ENCODE measurements at regions not wholly inside any gene's neighbourhood (a gene's known extent, or its start where the extent isn't known, plus 50 kb on each side); places are given as distances from the start of the nearest gene placed in this dataset.

DNA sequence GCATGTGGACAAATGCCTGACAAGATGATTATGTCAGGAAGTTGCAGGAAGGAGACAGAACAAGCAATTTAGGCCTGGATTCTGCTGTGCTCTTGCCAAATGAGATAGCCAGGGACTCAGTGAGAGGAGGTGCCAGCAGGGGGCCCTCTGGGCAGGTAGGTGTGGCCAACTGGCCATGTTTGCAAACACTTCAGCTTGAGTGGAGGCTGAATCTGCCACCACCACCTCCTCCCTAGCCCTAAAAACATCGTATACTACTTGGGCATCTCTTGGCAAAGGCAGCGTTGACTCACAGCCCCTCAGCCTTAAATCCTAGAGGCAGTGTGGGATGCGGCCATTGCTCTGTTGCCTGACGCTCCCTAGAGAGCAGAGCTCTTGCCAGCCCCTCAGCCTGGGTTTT is 95.1 kb upstream of the PLET1 start:
- DNase-seq, result peak; percentile 6
- Mint-ChIP-seq H3K4me1 (ENCODE audit: low read depth) (peaks cover 5% of the 10 kb centered on the region), H3K9me3 (no peaks in the 10 kb centered on the region), H3K36me3 (ENCODE audit: low read depth) (no peaks in the 10 kb centered on the region), H3K27me3 (ENCODE audit: insufficient read depth) (no peaks in the 10 kb centered on the region; the same call in 1 of the 2 replicates), H3K4me3 (no peak overlapping the region), H3K27ac (no peak overlapping the region)
- TF ChIP-seq, protein P1, sequence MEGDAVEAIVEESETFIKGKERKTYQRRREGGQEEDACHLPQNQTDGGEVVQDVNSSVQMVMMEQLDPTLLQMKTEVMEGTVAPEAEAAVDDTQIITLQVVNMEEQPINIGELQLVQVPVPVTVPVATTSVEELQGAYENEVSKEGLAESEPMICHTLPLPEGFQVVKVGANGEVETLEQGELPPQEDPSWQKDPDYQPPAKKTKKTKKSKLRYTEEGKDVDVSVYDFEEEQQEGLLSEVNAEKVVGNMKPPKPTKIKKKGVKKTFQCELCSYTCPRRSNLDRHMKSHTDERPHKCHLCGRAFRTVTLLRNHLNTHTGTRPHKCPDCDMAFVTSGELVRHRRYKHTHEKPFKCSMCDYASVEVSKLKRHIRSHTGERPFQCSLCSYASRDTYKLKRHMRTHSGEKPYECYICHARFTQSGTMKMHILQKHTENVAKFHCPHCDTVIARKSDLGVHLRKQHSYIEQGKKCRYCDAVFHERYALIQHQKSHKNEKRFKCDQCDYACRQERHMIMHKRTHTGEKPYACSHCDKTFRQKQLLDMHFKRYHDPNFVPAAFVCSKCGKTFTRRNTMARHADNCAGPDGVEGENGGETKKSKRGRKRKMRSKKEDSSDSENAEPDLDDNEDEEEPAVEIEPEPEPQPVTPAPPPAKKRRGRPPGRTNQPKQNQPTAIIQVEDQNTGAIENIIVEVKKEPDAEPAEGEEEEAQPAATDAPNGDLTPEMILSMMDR (IDR thresholded peaks at IDR 0.05), result peak; percentile 66

DNA sequence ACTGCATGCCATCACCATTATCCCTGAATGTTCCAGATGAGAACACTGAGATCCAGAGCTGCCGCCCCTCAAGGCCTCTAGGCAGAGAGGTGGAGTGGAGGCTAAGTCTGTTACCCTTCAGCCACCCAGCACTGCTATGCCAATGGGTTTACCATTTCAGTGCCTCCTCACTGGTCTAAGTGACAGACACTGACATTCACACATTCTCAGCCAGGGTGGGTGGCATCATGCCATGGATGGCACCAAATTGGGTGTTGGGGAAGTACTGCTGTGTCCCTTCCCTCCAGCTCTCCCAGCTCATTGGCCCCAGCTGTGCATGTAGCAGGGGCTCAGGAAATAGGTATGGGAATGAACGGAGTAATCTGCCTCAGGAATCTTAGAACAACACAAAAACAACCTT is 96.8 kb upstream of the PLET1 start:
- DNase-seq, result no peak
- TF ChIP-seq, protein P1 (IDR thresholded peaks at IDR 0.05), result no peak
- H3K9me3 Mint-ChIP-seq, result no peaks in the 10 kb centered on the region
- H3K4me1 Mint-ChIP-seq (ENCODE audit: low read depth), result peaks cover 10% of the 10 kb centered on the region
- no peaks in the 10 kb centered on the region for H3K36me3 Mint-ChIP-seq (ENCODE audit: low read depth)
- no peak overlapping the region for H3K4me3 Mint-ChIP-seq
- no peak overlapping the region for H3K27ac Mint-ChIP-seq
- no peaks in the 10 kb centered on the region; the same call in 1 of the 2 replicates for H3K27me3 Mint-ChIP-seq (ENCODE audit: insufficient read depth)

DNA sequence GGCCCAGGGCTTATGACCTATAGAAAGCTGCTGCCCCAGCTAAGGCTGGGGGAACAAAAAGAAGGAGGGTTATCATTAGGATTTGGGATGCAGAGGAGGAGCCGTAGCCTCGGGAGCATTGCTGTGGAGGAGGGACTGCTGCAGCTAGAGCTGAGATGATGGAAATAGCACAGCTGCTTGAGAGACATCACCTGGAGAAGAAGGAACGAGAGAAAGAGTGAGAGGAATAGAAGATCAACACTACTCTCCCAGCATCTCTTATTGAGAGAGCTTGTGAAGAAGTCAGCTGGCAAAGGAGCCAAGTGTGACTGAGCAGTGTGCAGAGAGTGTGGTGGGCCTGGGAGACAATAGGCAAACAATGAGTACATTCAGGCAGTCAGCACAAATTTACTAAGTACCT is 100.7 kb upstream of the PLET1 start:
- DNase-seq, result no peak
- no peaks in the 10 kb centered on the region for H3K36me3 Mint-ChIP-seq (ENCODE audit: low read depth)
- H3K27me3 Mint-ChIP-seq (ENCODE audit: insufficient read depth), result no peaks in the 10 kb centered on the region; the same call in 1 of the 2 replicates
- H3K27ac Mint-ChIP-seq, result no peak overlapping the region
- H3K9me3 Mint-ChIP-seq, result no peaks in the 10 kb centered on the region
- peaks cover 40% of the 10 kb centered on the region for H3K4me1 Mint-ChIP-seq (ENCODE audit: low read depth)
- TF ChIP-seq, protein P1 (IDR thresholded peaks at IDR 0.05), result no peak
- no peak overlapping the region for H3K4me3 Mint-ChIP-seq

DNA sequence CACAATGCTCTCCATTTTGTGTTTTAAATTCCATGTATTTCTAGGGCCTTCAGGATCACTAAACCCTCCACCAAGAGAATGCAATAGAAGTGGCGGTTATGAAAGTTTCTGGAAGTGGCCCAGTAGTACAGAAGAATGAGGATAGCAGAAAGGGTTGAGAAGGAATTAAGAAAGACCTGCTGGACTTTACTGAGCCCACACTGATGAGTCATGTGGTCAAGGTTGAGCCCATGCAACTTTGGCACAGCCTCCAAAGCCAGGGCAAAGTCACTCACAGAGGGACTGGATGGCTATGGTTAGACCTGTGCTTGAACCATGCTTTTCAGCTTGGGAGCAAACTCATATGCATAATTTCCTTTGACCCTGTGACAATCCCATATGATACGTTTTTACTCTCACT is 102.9 kb upstream of the PLET1 start:
- DNase-seq, result peak; percentile 19

DNA sequence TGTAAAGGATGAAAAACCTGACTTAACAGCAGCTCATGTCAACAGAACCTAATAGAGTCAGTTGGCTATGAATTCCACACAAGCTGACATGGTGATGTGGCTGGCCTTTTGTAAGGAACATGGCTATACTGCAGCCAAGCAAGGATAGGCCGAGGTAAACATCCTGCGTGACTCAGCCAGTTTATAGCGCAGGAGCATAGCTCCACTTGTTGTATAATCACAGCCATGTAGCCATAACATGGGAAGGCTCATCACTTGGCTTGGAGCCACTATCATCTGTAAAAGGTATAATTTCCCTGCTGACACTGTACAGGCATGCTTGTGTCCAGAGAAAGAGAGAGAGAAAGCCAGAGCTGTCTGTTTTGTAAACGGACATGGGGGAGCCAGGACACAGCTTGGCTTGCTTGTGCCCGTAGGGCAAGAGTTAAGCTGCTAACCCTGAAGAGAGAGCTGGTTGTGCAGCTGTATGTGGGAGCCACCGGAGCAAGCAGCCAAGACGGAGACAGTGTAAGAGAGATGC is 104.4 kb upstream of the PLET1 start:
- Mint-ChIP-seq H3K27me3 (ENCODE audit: insufficient read depth) (no peaks in the 10 kb centered on the region; the same call in none of the 2 replicates), H3K4me1 (ENCODE audit: low read depth) (peaks cover 57% of the 10 kb centered on the region), H3K27ac (peak overlapping the region; percentile 93), H3K4me3 (peak overlapping the region; percentile 79), H3K9me3 (no peaks in the 10 kb centered on the region), H3K36me3 (ENCODE audit: low read depth) (no peaks in the 10 kb centered on the region)
- TF ChIP-seq, protein P1 (IDR thresholded peaks at IDR 0.05), result no peak
- DNase-seq, result peak; percentile 95

More for the DNA sequence above, 102.9 kb upstream of the PLET1 start:
- TF ChIP-seq, protein P1 (IDR thresholded peaks at IDR 0.05), result no peak
- H3K36me3 Mint-ChIP-seq (ENCODE audit: low read depth), result no peaks in the 10 kb centered on the region
- H3K4me1 Mint-ChIP-seq (ENCODE audit: low read depth), result peaks cover 57% of the 10 kb centered on the region
- no peaks in the 10 kb centered on the region for H3K9me3 Mint-ChIP-seq
- H3K27me3 Mint-ChIP-seq (ENCODE audit: insufficient read depth), result no peaks in the 10 kb centered on the region; the same call in 1 of the 2 replicates
- H3K4me3 Mint-ChIP-seq, result peak overlapping the region; percentile 79; the same call in 1 of the 2 replicates
- H3K27ac Mint-ChIP-seq, result peak overlapping the region; percentile 93

Data from HFFc6 (cell line).